ENCODE measurements at regions not wholly inside any gene's neighbourhood (a gene's known extent, or its start where the extent isn't known, plus 50 kb on each side); places are given as distances from the start of the nearest gene placed in this dataset.

- DNase-seq = no peak
These were observed 163.5 kb upstream of the LYZL2 start for GRCh38 chr10:30793093-30793492.

GRCh38 chr10:30792025-30792424 lies 162.5 kb upstream of the LYZL2 start:
- no peak for DNase-seq

GRCh38 chr10:30791197-30791611 lies 161.7 kb upstream of the LYZL2 start:
- DNase-seq = no peak

DNA sequence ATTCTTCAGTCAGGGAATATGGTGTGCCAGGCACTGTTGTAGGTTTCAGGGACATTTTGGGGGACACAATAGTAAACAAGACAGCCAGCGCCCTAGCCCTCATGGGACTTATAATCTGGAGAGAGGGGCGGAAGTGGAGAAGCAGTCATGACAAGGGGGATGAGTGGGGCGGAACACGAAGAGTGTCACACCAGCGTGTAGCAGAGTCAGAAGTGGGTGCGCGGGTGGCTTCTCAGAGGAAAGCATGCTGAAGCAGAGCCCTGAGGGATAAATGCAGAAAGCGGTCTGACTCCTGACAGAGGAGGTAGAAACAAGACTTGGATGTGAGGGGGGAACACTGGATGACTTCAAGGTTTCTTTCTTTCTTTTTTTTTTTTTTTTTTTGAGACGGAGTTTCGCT lies 160.3 kb upstream of the LYZL2 start:
- DNase-seq = no peak

GRCh38 chr10:30788307-30788706 lies 158.8 kb upstream of the LYZL2 start:
- DNase-seq = no peak

- no peak for DNase-seq
These were observed 157.4 kb upstream of the LYZL2 start for GRCh38 chr10:30786906-30787305.

DNA sequence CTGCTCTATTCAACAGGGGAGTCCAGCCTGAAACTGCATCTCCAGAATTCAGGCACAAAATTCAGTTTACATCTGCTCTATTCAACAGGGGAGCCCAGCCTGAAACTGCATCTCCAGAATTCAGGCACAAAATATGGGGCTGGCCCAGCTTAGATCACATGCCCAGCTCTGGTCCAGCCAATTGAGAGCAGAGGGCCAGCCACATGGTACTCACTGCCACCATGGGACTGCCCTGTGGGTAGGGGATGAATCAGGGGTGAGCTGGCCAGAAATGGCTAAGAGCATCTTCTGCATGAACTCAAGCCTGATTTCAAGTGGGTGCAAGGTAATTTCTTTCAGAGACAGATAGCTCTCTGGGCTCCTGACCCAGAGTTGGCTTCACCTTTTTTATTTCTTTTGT lies 156.6 kb upstream of the LYZL2 start:
- peak in 10 of 58 donors; percentile 5 to 58 (median 12) for DNase-seq

- peak; percentile 45 to 95 (median 85) for DNase-seq
These were observed 155.5 kb upstream of the LYZL2 start for GRCh38 chr10:30784897-30785605.

- DNase-seq = peak in 1 of 58 donors; percentile 71
These were observed 155.0 kb upstream of the LYZL2 start for GRCh38 chr10:30784524-30784896.

DNA sequence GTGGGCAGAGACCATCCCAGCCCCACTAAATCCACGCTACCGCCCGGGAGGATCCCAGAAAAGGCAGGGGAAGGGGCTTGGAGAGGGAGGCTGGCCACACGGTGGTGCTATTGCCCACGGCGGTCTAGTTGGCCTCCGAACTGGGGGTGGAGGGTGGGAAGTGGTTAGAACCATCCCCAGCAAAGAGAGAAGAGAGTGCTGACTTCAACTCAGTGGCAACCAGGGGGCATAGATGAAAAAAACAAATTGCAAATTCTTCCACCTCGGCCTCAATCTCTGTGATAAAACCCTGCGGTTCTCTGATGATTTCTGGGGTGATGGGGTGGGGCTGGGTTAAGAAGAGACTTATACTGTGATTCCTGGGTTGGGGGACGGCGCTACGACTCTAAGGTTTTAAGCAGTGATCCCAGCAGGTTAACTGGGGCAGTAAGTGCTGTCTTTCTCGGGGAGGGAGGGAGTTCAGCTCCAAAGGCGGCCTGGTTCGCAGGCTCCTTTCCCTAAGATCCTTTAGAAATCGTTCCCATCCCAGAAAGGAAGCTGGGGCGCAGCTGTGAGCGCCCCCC lies 154.5 kb upstream of the LYZL2 start:
- peak; percentile 7 to 91 (median 78) for DNase-seq

DNA sequence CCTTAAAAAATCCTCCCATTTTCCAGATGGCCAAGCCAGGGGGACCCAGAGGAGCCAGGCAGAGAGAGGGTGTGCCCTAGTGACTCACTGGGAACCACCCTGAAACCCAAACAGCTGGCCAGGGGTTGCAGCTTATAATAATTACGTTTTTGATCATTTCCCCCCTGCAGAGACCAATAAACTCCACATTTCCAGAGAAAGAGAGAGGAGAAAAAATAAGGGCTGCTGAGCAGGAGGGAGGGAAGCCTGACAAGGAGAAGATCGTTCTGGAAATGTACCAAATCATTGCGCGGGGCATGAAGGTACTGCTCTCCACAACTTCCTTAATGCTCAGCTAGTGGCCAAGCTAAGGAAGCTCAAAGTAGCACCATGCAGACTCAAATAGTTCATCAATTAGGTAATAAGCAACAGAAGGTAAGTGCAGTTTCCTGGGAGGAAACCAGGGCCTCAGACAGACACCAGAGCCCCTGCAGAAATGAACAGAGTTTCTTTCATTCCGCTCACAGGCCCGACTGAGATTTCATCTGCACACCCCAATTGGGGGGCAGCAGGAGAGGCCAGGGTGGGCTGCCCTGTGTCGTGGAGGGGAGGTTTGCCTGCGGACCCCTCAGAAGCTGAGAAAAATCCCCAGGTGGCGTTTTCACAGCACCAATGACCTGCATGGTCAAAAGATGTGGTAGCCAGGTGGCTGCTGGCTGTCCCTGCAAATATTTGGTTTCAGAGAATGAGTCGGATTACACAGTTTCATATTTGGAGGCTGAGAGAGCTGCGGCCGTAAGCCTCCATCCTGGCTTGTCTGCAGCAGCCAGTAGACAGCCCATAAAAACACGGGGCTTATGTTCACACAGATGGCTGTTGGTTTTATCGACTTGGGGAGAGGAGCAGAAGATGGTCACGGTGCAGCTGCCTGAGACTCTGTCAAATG lies 153.2 kb upstream of the LYZL2 start:
- DNase-seq = peak in 1 of 58 donors; percentile 40

DNA sequence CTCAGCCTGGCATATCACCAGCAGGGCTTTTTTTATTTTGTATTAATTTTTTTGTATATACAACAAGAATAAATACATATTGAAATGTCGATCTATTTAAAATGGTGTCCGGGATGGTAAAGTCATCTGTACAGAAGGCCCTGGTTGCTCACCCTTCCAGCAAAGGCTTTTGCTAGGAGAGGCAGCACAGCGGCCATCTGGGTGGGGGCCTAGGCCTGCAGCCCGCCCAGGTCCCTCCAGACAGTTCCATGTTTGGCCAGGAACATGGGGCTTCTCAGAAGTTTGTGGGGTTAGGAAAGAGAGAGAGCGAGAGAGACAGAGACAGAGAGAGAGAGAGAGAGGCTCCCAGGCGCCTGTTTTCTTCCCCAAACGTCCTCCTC lies 152.6 kb upstream of the LYZL2 start:
- peak in 1 of 58 donors; percentile 10 for DNase-seq

DNA sequence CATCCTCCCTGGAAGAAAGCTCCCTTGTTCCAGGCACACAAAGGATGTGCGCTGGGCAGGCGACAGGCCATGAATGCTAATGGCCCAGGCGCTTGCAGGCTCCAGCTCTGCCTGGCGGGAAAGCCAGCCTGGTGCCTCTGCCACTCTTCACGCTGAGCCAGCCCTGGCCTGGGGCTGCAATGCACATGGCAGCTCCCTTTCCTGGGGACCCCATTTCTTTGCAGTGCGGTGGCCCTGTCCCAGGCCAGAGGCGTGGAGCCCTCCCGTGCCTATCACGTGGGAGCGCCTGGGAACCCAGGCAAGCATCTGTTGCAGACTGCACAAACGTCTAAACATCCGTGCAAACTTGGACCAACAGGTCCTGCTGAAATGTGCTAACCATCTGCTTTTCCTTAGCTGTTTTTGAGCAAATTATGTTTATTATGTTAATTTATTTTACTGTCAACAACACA lies 152.1 kb upstream of the LYZL2 start:
- peak in 57 of 58 donors; percentile 12 to 97 (median 87) for DNase-seq

DNA sequence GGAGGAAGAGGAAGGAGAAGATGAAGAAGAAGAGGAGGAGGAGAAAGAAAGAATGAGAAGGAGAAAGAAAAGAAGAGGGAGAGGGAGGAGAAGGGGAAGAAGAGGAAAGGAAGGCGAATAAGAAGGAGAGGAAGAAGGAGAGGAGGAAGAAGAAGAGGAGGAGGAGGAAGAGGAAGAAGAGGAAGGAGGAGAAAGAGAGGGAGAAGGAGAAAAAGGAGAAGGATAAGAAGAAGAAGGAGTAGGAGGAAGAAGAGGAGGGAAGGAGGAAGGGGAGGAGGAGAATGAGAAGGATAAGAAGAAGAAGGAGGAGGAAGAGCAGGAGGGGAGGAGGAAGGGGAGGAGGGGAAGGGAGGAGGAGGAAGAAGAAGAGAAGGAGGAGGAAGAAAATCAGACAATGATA lies 149.2 kb upstream of the LYZL2 start:
- DNase-seq = no peak

DNA sequence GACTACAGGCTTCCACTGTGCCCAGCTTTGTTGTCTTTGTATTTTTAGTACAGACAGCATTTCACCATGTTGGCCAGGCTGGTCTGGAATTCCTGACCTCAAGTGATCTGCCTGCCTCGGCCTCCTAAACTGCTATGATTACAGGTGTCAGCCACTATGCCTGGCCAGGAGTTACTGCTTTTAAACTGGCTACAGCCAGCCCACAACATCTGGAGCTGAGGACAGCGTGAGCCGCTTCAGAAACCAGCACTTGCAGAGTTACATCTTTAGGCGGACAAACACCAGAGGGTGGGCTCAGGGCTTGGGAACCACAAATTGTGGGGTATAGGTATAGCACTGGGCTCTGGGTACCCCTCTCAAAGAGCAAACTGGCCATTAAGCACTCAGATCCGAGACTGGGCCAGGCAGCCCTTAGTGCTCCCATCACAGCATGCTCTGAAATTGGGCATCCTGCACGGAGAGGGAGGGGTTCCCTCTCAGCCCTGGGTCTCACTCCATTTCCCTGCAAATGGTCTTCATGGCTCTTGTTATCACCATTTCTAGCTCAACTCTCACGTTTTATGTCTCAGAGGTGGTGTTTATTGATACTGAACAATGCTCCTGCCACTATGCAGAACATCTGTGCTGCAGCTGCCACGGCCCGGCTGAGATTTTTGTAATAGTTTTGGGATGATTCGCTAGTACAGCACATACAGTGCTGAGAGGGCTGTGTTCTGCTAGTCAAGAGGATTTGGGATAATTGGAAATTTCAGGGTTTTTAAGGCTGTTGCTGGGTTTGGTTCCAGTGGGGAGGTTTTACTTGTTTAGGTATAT lies 146.4 kb upstream of the LYZL2 start:
- no peak for DNase-seq

DNA sequence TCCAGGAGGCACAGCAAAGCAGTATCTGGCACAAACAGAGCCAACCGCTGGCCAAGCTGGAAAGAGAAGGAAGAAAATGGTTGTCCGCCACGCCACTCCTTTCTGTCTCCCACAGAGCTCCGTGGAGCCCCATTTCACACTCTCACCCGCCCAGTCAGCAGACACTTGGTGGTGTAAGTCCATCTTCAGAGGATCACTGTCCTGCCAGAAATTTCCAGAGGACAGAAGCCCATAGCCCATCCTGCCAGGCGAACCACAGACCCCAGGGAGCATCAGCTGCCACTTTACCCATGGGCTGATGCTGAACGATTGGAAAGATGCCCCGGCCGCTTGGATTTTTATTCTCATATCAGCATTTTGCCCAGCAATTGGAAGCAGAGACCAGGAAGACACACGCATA lies 144.7 kb upstream of the LYZL2 start:
- DNase-seq = peak in 1 of 58 donors; percentile 9

DNA sequence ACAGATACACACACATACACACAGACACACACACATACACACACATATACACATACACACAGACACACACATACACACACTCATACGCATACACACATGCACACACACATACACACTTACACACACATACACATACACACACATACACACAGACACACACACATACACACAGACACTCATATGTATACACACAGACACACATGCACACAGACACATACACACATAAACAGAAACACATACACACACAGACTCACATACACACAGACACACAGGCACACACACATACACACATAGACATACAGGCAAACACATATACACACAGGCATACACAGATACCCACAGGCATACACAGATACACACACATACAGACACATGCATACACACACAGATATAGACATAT lies 143.9 kb upstream of the LYZL2 start:
- DNase-seq = no peak

GRCh38 chr10:30770816-30771215 lies 141.3 kb upstream of the LYZL2 start:
- DNase-seq = no peak

DNA sequence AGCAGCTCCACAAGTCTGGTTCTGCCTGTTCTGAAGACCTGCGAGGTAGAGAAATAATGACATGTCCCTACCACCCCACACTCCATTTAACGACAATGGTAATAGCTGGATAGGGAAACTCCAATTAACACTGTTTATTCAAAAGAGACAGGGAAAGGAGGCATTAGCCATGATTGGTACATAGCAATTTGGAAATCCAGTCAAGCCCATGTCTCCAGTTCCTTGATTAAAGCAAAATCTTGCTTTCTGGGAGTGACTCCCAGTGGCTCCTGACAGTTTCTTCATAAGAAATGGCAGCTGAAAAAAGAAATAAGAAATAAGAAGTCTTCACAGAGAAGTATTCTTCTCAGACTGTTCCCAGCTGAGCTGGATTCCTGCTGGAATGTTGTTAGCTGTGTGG lies 140.7 kb upstream of the LYZL2 start:
- DNase-seq = no peak

DNA sequence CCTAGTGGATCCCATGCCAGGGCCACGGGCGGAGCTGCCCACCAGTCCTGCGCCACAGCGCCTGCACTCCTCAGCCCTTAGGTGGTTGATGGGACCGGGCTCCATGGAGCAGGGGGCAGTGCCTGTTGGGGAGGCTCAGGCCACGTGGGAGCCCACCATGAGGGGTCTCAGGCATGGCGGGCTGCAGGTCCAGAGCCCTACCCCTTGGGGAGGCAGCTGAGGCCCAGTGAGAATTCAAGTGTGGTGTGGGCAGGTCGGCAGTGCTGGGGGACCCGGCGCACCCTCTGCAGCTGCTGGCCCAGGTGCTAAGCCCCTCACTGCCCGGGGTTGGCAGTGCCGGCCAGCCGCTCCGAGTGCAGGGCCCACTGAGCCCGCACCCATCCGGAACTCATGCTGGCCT lies 139.8 kb upstream of the LYZL2 start:
- no peak for DNase-seq

- DNase-seq = no peak
These were observed 136.1 kb upstream of the LYZL2 start for GRCh38 chr10:30765616-30766015.
